K562 (cell line): ENCODE measurements at regions not wholly inside any gene's neighbourhood (a gene's known extent, or its start where the extent isn't known, plus 50 kb on each side); places are given as distances from the start of the nearest gene placed in this dataset.
A peak's percentile ranks its signal among the peaks of the same experiment; 100 is the strongest.

Source experiments
- FOSL1 ChIP-seq: fragments of 200-800 bp; sonication (Bioruptor generic); conservative IDR thresholded peaks from 2 replicates; pipeline ENCODE4 v1.6.1; 2016; ENCODE audit warnings: missing genetic modification characterization, missing compliant biosample characterization
- HDAC1 ChIP-seq, 2 experiments: fragments of 450-650 bp; IDR thresholded peaks; 2 replicates each; pipeline ENCODE4 v1.6.1; 2016 to 2017; ENCODE audit warnings: inconsistent platforms in 1 of 2, mild to moderate bottlenecking in 1 of 2, moderate library complexity in 1 of 2
- ILK ChIP-seq: fragments of 450-650 bp; IDR thresholded peaks from 2 replicates; pipeline ENCODE4 v1.6.1; 2016; ENCODE audit warnings: missing genetic modification characterization, low read depth, mild to moderate bottlenecking, missing compliant biosample characterization, moderate library complexity, borderline replicate concordance
- TOE1 ChIP-seq, 2 experiments: fragments of 450-650 bp in 1 of 2; sonication (generic) in 1 of 2; formaldehyde crosslinking in 1 of 2; IDR thresholded peaks; 2 replicates each; pipeline versions ENCODE4 v1.7.1 to v1.8.0; 2016 to 2022; ENCODE audit warnings: borderline replicate concordance in 2 of 2, mild to moderate bottlenecking in 2 of 2, antibody characterized with exemption in 1 of 2, inconsistent platforms in 1 of 2, low read depth in 1 of 2, missing genetic modification reagents in 1 of 2, moderate library complexity in 1 of 2
- U2AF2 ChIP-seq: fragments of 200-400 bp; formaldehyde crosslinking; optimal IDR thresholded peaks from 2 replicates; pipeline ENCODE3; 2017; ENCODE audit warnings: low read depth, mild to moderate bottlenecking, low read length
- ZNF274 ChIP-seq: IDR thresholded peaks from 2 replicates; pipeline ENCODE4 v1.6.1; 2011; ENCODE audit warnings: low read depth, mild to moderate bottlenecking, low read length, moderate library complexity, borderline replicate concordance
- TF ChIP-seq, protein P1 (sequence below): fragments of 450-650 bp; IDR thresholded peaks from 2 replicates; pipeline ENCODE4 v1.6.1; 2016; ENCODE audit warnings: mild to moderate bottlenecking, moderate library complexity
- TF ChIP-seq, protein P2 (sequence below): fragments of 200-800 bp; sonication (Bioruptor generic); IDR thresholded peaks from 2 replicates; pipeline ENCODE4 v1.6.1; 2017; ENCODE audit warnings: missing genetic modification characterization, missing compliant biosample characterization
- TF ChIP-seq, protein P3 (sequence below): fragments of 250-450 bp; sonication (Bioruptor Pico); IDR thresholded peaks from 2 replicates; pipeline ENCODE4 v1.8.0; 2021; ENCODE audit warnings: moderate library complexity, mild to moderate bottlenecking, inconsistent platforms
- TF ChIP-seq, protein P4 (sequence below): fragments of 250-450 bp; sonication (Bioruptor Pico); IDR thresholded peaks from 2 replicates; pipeline ENCODE4 v1.4.0; 2020; ENCODE audit warnings: mild to moderate bottlenecking

DNA sequence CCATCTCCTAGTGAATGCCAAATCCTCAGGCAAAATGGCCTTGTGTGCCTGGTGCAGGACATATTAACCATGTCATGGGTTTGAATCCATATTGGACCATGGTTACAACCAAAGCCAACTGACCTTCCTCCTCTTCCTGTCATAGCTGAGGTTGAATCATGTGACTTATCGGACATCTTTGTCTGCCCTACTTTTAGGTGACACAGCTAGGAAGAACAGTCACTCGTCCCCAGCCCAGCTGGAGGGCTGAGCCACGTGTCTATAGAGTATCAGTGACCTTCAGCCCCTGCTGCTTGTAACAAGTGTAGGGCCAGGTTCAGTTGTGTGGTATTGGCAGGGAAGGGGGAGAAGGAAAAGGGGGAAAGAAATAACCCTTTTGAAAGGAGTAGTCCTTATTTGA lies 225.2 kb downstream of the KTN1 start (continued):
- TF ChIP-seq, protein P1, sequence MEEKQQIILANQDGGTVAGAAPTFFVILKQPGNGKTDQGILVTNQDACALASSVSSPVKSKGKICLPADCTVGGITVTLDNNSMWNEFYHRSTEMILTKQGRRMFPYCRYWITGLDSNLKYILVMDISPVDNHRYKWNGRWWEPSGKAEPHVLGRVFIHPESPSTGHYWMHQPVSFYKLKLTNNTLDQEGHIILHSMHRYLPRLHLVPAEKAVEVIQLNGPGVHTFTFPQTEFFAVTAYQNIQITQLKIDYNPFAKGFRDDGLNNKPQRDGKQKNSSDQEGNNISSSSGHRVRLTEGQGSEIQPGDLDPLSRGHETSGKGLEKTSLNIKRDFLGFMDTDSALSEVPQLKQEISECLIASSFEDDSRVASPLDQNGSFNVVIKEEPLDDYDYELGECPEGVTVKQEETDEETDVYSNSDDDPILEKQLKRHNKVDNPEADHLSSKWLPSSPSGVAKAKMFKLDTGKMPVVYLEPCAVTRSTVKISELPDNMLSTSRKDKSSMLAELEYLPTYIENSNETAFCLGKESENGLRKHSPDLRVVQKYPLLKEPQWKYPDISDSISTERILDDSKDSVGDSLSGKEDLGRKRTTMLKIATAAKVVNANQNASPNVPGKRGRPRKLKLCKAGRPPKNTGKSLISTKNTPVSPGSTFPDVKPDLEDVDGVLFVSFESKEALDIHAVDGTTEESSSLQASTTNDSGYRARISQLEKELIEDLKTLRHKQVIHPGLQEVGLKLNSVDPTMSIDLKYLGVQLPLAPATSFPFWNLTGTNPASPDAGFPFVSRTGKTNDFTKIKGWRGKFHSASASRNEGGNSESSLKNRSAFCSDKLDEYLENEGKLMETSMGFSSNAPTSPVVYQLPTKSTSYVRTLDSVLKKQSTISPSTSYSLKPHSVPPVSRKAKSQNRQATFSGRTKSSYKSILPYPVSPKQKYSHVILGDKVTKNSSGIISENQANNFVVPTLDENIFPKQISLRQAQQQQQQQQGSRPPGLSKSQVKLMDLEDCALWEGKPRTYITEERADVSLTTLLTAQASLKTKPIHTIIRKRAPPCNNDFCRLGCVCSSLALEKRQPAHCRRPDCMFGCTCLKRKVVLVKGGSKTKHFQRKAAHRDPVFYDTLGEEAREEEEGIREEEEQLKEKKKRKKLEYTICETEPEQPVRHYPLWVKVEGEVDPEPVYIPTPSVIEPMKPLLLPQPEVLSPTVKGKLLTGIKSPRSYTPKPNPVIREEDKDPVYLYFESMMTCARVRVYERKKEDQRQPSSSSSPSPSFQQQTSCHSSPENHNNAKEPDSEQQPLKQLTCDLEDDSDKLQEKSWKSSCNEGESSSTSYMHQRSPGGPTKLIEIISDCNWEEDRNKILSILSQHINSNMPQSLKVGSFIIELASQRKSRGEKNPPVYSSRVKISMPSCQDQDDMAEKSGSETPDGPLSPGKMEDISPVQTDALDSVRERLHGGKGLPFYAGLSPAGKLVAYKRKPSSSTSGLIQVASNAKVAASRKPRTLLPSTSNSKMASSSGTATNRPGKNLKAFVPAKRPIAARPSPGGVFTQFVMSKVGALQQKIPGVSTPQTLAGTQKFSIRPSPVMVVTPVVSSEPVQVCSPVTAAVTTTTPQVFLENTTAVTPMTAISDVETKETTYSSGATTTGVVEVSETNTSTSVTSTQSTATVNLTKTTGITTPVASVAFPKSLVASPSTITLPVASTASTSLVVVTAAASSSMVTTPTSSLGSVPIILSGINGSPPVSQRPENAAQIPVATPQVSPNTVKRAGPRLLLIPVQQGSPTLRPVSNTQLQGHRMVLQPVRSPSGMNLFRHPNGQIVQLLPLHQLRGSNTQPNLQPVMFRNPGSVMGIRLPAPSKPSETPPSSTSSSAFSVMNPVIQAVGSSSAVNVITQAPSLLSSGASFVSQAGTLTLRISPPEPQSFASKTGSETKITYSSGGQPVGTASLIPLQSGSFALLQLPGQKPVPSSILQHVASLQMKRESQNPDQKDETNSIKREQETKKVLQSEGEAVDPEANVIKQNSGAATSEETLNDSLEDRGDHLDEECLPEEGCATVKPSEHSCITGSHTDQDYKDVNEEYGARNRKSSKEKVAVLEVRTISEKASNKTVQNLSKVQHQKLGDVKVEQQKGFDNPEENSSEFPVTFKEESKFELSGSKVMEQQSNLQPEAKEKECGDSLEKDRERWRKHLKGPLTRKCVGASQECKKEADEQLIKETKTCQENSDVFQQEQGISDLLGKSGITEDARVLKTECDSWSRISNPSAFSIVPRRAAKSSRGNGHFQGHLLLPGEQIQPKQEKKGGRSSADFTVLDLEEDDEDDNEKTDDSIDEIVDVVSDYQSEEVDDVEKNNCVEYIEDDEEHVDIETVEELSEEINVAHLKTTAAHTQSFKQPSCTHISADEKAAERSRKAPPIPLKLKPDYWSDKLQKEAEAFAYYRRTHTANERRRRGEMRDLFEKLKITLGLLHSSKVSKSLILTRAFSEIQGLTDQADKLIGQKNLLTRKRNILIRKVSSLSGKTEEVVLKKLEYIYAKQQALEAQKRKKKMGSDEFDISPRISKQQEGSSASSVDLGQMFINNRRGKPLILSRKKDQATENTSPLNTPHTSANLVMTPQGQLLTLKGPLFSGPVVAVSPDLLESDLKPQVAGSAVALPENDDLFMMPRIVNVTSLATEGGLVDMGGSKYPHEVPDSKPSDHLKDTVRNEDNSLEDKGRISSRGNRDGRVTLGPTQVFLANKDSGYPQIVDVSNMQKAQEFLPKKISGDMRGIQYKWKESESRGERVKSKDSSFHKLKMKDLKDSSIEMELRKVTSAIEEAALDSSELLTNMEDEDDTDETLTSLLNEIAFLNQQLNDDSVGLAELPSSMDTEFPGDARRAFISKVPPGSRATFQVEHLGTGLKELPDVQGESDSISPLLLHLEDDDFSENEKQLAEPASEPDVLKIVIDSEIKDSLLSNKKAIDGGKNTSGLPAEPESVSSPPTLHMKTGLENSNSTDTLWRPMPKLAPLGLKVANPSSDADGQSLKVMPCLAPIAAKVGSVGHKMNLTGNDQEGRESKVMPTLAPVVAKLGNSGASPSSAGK, result peak; percentile 18; the same call in 1 of the 2 replicates
- TF ChIP-seq FOSL1 (tag) (no peak), TOE1 (IDR thresholded peaks at IDR 0.05; ENCODE audit: borderline replicate concordance) (peak; percentile 61; the same call in 1 of the 2 replicates), TOE1 (CRISPR knock-in tag; IDR thresholded peaks at IDR 0.05; ENCODE audit: borderline replicate concordance, low read depth) (no peak), ILK (tag) (no peak), U2AF2 (no peak), ZNF274 (no peak), HDAC1 (IDR thresholded peaks at IDR 0.05) (no peak)
- TF ChIP-seq, protein P2, sequence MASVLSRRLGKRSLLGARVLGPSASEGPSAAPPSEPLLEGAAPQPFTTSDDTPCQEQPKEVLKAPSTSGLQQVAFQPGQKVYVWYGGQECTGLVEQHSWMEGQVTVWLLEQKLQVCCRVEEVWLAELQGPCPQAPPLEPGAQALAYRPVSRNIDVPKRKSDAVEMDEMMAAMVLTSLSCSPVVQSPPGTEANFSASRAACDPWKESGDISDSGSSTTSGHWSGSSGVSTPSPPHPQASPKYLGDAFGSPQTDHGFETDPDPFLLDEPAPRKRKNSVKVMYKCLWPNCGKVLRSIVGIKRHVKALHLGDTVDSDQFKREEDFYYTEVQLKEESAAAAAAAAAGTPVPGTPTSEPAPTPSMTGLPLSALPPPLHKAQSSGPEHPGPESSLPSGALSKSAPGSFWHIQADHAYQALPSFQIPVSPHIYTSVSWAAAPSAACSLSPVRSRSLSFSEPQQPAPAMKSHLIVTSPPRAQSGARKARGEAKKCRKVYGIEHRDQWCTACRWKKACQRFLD (CRISPR knock-in tag), result no peak
- TF ChIP-seq, protein P3, sequence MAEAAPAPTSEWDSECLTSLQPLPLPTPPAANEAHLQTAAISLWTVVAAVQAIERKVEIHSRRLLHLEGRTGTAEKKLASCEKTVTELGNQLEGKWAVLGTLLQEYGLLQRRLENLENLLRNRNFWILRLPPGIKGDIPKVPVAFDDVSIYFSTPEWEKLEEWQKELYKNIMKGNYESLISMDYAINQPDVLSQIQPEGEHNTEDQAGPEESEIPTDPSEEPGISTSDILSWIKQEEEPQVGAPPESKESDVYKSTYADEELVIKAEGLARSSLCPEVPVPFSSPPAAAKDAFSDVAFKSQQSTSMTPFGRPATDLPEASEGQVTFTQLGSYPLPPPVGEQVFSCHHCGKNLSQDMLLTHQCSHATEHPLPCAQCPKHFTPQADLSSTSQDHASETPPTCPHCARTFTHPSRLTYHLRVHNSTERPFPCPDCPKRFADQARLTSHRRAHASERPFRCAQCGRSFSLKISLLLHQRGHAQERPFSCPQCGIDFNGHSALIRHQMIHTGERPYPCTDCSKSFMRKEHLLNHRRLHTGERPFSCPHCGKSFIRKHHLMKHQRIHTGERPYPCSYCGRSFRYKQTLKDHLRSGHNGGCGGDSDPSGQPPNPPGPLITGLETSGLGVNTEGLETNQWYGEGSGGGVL (CRISPR knock-in tag), result no peak
- TF ChIP-seq, protein P4, sequence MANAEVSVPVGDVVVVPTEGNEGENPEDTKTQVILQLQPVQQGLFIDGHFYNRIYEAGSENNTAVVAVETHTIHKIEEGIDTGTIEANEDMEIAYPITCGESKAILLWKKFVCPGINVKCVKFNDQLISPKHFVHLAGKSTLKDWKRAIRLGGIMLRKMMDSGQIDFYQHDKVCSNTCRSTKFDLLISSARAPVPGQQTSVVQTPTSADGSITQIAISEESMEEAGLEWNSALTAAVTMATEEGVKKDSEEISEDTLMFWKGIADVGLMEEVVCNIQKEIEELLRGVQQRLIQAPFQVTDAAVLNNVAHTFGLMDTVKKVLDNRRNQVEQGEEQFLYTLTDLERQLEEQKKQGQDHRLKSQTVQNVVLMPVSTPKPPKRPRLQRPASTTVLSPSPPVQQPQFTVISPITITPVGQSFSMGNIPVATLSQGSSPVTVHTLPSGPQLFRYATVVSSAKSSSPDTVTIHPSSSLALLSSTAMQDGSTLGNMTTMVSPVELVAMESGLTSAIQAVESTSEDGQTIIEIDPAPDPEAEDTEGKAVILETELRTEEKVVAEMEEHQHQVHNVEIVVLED (CRISPR knock-in tag), result no peak
